ENCODE measurements at regions not wholly inside any gene's neighbourhood (a gene's known extent, or its start where the extent isn't known, plus 50 kb on each side); places are given as distances from the start of the nearest gene placed in this dataset.
"Not testable (repeated sequence)": the region's sequence is repeated elsewhere in the genome, so short reads cannot be mapped to it uniquely, and the experiment has no call there.

DNA sequence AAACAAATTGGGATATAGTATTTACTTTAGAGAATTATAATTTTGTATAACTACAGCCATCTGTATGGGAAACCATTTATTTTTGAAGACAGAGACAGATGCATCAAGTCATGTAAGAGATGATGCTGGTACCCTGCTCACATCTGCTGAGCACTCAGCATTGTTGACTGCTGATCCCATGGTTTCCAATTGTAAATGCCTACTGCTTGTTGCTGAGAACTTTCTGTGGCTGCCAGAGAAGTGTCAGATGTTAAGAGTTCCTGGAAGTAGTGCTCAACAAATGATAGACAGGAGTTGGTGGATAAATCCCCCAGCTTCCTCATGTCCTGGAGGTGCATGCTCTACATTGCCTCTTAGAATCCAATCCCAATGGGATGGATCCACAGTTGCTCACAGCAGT, 167.1 kb downstream of the OXSM start:
- no peak for DNase-seq

DNA sequence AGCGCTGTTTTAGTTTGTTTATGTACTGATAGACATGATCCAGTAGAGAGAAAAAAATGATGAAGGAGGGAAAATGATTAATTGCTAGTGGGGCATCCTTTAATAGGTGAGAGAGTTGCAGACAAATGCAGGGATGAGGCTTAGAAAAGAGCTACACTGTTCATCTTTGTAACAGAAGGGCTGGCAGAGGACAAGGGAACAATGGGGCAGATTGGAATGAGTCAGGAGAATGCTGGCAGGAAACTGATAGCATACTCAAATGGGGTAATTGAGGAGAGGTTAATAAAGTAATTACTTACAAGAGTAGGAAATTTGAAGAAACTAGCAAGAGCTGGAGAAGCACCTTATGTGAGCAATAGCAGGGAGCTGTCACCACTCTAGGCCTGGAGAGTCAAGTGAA, 170.9 kb downstream of the OXSM start:
- DNase-seq = no peak

DNA sequence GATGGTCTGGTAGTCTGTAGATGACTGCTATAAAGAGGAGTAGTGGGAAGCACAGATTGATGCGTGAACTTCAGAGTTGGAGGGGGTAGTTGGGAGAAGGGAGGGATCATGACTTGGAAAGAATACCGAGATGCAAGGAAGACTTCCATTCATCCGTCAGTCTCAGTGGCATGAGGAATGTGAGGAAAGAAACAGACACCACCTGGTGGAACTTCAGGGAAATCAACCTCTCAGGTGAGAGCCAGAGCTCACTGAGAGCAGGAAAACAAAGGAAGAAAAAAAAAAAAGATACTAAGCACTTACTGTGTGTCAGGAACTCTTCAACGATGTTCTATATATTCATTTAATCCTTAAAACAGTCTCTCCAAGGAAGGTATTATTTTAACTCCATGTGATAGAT, 172.4 kb downstream of the OXSM start:
- no peak for DNase-seq

DNA sequence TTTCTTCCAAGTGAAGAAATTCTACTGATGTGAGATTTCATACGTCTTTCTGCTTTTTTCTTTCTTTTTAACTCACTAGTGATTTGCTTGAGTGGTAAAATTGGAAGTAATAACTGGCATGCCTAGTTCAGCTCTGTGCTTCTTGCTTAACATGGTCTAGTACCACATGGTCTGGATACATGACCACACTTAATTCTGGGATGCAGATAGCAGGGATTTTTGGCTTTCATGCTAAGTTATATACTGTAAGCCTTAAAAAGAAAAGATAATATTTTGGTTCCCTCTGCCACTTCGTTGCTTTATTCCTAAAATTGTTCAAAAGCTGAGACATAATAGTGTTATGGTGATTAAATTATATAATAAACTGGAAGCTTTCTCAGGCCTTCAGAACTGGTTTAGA, 174.3 kb downstream of the OXSM start:
- DNase-seq = no peak

DNA sequence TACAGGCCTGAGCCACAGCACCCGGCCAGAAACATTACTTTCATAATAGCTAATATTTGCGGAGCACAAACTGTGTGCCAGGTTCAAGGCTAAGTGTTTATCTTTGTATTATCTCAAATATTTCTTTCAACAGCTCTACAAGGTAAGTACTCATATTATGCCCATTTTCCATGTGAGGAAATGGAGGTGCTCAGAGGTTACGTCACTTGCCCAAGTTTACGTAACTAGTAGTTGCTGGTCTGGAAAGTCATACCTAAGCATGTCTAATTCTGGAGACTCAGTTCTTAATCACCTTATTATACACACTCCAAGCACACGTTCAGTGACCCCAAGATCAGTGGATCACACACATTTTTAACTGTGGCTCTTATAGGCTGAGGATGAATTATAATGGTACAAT, 177.5 kb downstream of the OXSM start:
- no peak for DNase-seq

DNA sequence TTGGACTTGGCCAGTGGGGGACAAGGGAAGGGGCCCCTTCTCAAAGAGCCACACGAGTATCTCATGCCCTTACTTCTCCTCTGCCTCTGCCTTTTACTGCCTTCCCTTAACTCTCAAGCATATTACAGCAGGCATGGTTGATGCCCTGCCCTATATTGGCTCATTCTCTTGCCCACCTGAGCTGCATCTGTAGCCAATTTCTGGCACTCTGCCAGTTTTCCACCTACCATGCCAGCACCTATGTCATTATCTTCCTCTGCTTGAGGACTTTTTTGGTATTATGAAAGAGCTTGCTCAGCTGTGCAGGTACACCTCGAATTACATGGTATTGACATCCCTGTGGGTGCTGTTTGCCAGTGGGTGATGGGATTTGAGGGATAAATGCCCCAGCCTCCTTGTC, 181.8 kb downstream of the OXSM start:
- DNase-seq = no peak

DNA sequence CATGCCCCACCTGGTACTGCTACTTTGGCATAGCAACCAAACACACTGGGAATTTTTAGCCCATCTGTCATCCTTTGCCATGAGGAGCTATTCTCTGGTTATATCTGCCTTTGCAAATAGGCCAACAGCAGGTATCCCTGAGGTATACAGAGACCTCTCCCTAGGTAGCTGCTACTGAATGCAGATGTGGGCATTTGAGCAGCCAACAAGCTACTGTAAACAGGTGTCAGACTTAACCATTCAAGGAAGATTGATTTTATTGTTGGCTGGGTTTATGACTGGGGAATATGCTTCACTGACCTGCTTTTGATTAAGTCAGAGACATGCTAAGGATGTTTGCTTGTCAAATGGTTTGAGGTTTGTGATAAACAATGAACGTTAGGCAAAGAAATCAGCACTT, 183.2 kb downstream of the OXSM start:
- no peak for DNase-seq

DNA sequence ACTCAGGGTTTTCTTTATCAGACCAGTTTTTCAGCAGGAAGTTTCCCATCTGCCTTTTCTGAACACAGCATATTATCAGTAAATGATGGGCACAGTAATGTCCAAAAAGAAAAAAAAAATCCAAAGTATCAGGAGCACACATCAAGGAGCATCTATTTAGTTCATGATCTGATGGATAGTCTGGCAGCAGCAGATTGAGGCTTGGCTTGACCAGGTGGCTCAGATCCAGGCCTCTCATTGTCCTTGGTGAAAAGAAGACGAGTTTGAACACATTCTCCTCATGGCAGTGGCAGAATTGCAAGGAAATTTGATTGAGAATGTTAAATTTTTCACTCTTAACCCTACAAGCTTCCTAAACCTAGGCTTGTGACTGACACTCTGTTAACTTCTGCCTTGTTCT, 192.9 kb downstream of the OXSM start:
- no peak for DNase-seq

DNA sequence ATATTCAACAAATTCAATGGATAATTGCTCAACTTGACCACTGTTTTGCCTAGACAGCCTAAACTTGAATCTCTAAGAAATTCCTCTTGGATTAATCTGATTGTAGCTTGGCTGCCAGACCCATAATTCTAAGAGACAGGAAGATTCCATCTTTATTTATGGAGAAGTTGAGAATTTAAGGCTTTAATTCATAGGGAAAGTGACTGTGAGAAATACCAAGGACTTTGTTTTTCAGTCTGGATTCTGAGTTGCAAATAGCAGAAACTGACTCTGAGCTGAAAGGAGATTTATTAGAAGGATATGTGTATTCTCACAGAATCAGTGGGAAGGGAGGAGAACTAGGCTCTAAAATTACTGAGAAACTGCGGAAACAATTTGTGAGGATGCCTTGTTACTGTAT, 195.7 kb downstream of the OXSM start:
- no peak for DNase-seq

DNA sequence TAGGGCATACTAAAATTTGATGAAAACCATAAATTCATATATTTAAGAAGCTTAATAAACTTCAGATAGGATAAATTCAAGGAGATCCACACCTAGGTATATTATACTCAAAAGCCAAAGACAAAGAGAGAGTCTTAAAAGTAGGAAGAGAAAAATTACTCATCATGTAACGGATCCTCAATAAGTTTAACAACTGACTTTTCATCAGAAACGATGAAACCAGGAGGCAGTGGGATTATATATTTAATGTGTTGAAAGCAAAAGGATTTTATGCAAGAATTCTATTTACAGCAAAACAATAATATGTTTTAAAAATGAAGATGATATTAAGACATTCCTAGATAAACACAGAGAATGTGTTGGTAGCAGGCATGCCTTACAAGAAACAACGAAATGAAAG, 202.7 kb downstream of the OXSM start:
- no peak for DNase-seq

DNA sequence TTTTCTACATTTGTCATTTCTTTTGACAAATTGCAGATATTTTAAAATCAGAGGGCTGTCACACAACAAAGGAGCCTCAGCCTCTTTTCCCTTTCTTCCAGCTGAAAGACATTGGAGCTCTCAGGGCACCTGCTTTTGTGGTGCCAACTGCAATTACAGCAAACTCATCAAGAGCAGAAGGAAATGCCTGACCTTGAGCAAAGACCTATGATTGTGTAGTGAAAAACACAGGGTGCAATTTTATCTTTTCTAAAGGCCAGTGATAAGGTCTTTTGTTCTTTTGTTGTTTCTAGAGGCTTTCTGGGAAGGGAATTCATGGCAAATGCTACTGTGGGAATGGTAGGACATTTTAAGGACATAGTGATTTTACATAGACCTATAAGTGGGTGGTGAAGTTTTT, 214.3 kb downstream of the OXSM start:
- DNase-seq = no peak

DNA sequence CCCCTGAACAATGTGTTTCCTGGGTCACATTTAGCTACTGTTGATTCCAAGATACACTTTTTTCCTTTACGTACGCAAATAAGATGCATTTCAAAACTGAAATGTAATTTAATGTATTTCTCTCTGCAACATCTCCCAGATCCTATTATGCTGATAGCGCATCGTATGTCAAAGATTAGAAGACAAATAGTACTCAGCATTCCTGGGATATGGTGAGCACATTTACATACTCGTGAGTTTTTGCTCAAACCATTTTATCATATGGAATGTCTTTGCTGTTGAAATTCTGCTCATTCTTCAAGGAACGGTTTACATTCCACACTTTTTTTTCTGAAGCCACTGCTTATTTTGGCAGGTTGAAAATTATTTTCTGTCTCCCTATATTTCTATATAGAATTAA, 221.4 kb downstream of the OXSM start:
- DNase-seq = no peak

DNA sequence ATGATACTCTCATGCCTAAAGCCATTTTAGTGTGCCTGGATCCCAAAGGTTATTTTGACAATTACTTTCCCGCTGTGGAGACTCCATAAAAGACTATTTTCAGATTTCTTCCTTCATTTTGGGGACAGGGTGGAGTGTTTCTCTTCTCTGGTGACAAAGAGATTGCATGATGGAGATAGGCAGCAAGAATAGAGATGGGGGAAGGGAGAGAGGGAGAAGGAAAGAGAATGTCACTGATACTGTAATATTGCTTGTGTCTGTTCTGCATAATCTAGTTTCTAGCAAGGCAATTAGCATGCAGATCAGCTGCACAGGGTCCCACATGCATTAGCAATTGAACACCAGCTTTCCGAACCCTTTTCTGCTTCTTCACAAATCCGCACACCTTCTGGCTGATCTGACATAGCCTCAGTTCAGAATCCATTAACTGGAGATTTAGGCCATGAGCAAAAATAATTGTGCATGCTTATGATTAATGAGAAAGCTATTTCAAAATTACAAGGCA, 222.4 kb downstream of the OXSM start:
- DNase-seq = no peak

DNA sequence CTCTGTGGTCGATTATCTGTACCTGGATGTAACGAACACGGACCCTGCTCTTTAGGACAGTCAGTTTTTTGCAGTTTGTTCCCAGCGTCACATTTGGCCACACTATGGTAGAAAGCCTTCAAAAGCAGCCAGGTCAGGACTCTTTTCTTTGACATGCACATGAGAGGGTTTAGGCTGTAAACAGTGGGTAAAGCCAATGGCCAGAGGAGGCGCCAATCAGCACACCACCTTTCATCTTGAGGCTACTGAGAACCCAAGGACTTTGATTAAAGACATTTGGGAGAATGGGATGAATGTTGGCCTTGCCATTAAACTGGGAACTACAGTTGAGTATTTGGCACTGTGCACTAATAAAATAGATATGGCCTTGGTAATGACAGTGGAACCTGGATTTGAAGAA, 225.9 kb downstream of the OXSM start:
- DNase-seq = no peak

DNA sequence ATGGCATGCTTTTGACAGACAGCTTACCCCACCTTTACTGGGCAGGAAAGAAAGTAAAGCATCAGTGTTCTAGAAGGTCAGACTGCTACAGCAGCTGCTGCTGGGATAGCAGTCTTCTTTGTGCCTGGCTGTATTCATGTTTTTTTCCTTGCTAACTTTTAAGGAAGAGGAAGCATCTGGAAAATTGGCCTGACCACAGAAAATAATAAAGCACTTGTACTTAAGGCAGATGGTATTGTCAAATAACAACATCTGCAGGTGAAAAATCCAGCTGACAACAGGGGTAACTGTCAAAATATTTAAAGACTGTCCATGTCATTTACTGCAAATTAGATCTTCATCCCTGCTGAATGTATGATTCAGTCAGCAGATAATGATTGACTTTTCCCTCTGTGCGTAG, 229.0 kb downstream of the OXSM start:
- no peak for DNase-seq

DNA sequence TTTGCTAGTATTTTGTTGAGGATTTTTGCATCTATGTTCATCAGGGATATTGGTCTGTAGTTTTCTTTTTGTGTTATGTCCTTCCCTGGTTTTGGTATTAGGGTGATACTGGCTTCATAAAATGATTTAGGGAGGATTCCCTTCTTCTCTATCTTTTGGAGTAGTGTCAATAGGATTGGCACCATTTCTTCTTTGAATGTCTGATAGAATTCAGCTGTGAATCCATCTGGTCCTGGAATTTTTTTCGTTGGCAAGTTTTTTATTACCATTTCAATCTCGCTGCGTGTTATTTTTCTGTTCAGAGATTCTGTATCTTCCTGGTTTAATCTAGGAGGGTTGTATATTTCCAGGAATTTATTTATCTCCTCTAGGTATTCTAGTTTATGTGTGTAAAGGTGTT, 234.3 kb downstream of the OXSM start:
- not testable (repeated sequence) for DNase-seq

DNA sequence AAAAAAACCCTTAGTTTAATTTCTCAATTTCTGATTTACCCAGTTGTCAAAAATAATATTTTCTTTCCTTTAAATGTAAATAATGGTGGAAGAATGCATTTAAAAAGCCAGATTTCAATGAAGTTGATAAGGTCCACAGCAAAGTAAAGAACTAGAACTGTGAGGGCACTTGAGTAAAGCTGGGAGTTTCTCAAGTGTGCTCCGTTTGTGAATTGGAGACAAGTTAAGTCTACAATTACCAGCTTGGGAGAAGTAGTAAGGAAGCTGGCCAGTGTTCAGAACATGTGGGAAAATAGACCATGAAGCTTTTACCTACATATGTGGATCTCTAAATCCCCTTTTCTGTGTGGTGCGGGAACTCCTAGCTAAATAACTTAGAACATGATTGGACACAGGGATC, 239.4 kb downstream of the OXSM start:
- DNase-seq = no peak

DNA sequence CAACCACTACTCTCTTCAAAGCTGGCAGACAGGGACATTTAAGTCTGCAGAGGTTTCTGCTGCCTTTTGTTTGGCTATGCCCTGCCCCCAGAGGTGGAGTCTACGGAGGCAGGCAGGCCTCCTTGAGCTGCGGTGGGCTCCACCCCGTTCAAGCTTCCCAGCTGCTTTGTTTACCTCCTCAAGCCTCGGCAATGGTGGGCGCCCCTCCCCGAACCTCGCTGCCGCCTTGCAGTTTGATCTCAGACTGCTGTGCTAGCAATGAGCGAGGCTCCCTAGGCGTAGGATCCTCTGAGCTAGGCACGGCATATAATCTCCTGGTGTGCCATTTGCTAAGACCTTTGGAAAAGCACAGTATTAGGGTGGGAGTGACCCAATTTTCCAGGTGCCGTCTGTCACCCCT, 252.2 kb downstream of the OXSM start:
- not testable (repeated sequence) for DNase-seq

DNA sequence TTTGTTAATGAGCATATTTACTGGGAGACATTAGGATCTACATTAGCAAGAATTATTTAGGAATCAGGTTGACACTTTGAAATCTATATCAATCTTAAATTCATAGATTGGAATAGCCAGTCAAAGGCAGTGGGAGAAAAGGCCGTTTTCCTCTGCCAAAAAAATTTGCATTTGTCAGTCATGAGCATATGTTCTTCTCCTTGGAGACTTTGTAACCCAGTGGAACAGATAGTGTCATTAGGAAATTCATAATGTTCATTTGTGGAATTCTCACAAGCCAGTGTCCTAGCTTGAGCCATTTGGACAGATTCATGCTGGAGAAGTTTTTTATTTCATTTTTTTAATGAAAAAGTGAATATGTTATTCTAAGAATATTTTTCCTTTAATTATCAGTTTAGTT, 260.1 kb downstream of the OXSM start:
- no peak for DNase-seq

DNA sequence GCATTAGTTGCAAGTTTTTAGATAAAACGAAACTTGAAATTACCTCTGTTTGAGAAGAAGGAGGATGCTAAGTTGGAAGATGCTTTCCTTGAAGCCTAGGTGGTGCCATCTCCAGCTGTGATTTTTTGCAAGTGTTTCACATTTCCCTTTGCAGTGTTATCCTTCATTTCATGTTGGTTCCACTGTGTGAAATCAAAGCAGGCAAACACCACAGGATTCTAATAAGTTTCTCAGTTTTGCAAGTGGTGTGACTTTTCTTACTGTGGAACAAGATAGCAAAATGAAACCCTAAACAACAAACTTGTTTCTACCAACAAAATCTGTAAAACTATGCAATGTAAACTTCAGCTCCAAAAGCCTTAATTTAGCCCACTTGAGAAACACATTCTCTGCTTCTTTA, 260.9 kb downstream of the OXSM start:
- DNase-seq = no peak

DNA sequence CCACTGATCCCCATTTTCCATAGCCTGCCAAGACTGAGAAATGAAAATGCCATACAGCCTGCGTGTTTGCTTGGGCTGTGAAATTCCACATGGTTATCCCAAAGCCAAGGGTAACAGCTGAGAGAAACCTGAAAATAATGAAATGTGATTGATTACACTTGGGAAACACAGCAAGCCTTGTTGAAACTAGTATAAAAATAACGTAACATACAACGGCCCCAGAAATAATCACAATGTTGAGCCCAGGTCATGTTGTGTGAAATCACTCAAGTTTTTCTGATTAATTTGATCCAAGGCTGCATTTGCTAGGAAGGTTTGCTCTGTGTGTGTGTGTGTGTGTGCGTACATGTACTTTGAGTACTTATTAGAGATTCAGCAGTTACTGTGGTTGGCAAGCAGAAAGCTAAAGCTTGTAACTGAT, 269.0 kb downstream of the OXSM start:
- no peak for DNase-seq

DNA sequence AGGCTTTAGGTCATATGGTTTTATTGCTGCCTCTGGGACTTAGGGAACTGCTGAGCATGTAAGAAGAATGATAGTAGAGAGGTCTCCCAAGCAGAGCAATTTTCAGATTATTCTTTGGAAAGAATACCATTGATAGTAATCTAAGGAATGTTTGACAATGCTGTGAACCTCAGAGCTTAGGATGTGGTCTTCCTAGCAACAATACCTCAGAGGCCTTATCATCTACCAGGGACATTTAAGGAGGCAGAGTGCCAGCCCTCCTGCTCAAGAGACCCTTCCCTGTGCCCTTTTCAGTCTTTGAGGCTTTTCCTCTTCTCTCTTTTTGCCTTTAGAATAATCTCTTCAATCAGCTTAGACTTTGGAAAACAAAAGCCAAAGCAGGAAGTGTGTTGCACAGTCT, 272.1 kb downstream of the OXSM start:
- DNase-seq = no peak

DNA sequence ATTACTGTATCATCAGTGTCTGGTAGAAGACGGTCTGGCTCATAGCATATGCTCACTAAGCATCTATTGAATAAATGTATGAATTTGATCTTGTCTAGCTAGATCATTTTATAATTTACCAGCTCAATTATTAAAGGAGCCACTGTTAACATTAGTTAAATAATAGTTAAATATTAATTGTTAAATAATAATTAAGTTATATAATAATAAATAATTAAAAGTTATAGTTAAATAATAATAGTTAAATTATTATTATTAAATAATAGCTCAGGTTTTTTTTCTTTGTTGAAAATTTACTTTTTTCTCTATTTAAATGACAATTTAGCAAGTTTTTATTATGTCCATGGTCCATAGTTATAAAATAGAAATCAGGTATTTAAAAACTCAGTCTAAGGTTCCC, 274.4 kb downstream of the OXSM start:
- DNase-seq = no peak

DNA sequence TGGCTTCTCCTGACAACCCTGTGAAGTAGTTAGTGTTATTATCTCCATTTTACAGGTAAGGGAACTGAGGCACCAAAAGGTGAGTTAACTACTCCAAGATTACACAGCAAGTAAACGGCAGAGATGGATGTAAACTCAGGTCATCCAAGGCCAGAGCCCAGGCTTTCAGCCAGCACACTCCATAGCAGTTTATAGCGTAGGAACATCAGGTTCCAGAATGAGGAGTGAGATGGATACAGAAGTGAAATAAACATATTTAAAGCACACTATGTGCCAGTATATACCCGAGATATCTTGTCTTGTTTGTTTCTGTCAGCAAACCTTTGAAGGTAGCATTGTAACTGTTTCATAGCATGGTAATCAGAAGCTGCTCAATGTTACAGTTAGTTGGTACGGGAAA, 279.0 kb downstream of the OXSM start:
- no peak for DNase-seq

DNA sequence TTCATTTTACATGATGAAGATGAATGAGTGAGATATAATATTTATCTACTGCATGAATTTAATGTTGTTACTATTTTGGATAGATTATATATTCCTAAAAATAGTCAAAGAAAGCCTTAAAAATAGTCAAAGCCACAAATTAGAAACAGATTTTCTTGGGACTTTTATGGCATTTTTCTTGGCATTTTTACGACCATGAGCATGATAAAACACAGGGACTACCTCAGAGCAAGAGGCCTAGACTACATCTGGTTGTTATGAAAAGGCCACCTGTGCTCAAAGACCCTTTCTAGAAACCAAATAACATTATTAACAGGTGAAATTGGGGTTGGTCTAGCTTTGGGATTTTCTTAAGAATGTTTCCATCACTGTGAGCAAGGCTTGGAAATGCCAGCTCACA, 281.0 kb downstream of the OXSM start:
- DNase-seq = no peak

DNA sequence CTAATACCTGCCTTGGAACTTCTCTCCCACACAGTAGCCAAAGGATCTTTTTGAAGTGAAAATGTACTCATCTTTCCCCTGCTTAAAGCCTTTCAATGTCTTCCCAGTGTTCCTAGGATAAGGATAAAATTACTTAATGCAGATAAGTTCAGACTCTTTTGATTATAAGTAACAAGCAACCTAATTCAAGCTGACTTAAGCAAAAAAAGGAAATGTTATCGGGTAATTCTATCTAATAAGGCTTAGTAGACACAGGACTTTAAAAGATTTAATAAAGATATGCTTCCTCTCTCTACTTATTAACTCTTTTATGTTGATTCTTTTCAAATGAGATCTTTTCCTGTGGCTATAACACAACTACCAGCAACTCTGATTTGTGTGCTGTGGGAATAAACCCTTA, 284.2 kb downstream of the OXSM start:
- no peak for DNase-seq

All from CD4-positive, alpha-beta T cell treated with Interleukin-10 for 1 hour (primary cell).